ENCODE measurements at regions not wholly inside any gene's neighbourhood (a gene's known extent, or its start where the extent isn't known, plus 50 kb on each side); places are given as distances from the start of the nearest gene placed in this dataset.
"Not testable (repeated sequence)": the region's sequence is repeated elsewhere in the genome, so short reads cannot be mapped to it uniquely, and the experiment has no call there.

DNA sequence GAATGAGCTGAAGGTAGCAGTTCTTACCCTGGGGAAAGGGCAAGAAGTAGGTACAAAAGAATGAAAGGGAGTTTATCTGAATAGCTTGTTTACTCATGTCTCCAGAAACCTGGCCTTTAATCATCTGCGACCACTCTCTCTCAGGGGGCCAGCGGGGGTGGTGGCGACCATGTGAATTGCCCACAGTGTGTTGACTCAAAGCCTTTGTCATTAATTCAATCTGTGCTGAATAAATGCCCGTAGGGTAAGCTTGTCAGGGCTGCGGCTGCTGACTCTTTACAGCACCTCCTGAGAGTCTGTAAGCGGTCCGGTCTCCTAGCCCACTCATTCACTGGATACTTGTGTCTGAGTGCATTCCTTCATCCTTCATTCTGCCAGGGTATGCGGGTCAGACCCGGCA is 874.4 kb downstream of the SLC6A15 start:
- no peak for ATAC-seq
- intact Hi-C loops (cut with micrococcal nuclease): no loop called here
- DNase-seq: no peak

DNA sequence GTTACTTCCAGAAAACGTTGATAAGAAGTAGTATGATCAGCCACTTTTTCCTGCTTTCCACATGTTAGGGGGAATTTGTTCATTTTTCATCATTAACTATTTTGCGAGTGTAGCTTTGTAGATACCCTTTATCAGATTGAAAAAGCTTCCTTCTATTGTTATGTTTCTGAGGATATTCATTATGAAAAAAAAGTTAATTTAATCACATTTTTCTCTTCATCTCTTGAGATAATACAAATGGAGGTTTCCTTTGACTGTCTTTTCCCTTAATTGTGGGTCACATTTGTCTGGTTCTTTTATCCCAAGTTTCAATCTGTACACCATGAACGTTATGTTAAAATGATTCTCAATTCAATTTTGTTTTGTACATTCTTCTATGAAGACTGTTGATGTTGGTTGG is 875.7 kb downstream of the SLC6A15 start:
- intact Hi-C loops (cut with micrococcal nuclease): no loop called here
- no peak for DNase-seq
- ATAC-seq: no peak

DNA sequence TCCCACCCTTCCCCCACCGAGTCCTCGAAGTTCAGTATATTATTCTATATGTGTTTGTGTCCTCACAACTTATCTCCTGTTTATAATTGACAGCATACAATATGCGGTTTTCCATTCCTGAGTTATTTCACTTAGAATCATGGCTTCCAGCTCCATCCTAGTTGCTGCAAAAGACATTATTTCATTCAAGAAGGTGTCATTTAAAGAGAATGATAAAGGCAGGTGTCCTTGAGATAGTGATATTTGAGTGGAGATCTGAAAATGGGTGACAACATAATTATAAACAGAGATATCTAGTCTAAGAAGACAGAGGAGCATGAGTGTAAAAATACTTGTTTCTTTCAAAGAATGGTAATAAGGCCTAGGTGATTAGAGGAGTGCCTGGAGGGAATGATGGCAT is 876.8 kb downstream of the SLC6A15 start:
- DNase-seq: no peak
- intact Hi-C loops (cut with micrococcal nuclease): no loop called here
- ATAC-seq: no peak

DNA sequence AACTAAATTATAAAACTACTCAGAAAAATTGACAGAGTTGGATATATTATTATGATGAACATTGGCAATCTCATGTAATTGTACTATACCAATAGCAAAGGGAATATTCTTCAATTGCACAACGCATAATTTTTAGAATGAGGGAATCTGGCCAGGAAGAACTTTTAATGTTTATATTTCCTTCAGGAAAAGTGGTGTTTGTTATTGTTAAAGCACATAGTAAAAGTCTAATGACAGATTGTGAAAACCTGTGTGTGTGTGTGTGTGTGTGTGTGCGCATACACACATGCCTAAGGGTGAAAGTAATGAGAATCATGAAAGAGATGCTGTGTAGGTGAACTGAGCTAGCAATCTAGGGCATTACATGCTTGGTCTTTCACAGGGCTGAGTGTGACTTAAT is 877.7 kb downstream of the SLC6A15 start:
- intact Hi-C loops (cut with micrococcal nuclease): no loop called here
- DNase-seq (no peak), ATAC-seq (no peak)

- ATAC-seq: no peak
- no peak for DNase-seq
- intact Hi-C loops (cut with micrococcal nuclease): no loop called here
Observed at GRCh38 chr12:84033162-84033561, 879.4 kb downstream of the SLC6A15 start.

DNA sequence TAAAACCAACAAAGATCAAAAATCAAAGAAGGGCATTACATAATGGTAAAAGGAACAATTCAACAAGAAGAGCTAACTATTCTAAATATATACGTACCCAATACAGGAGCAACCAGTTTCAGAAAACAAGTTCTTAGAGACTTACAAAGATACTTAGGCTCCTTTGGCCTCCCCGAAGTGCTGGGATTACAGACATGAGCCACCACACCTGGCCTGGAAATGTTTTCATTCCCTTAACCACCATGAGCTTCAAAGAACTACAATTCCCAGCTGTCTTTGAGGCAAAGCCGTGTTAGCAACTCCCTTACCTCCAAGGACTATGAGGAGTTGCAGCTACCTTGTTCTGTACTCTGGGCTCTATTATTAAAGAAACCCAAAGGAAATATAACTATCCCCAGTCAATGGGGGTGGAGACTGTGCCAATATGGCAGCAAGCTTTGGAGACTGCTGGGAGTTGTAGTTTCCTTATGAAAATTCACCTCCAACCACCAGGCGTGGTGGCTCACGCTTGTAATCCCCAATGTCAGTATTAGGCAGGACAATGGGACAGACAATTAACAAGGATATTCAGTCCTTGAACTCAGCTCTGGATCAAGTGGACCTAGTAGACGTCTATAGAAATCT is 893.9 kb downstream of the SLC6A15 start:
- DNase-seq; intact Hi-C loops (cut with micrococcal nuclease); ATAC-seq: not testable (repeated sequence)

GRCh38 chr12:84016956-84017355 is 895.6 kb downstream of the SLC6A15 start:
- DNase-seq (no peak), ATAC-seq (no peak)
- intact Hi-C loops (cut with micrococcal nuclease): no loop called here

- intact Hi-C loops (cut with micrococcal nuclease): no loop called here
- no peak for ATAC-seq
- no peak for DNase-seq
Observed at GRCh38 chr12:83997423-83997822, 915.2 kb downstream of the SLC6A15 start.

- ATAC-seq (no peak), DNase-seq (no peak)
- intact Hi-C loops (cut with micrococcal nuclease): no loop called here
Observed at GRCh38 chr12:83996671-83997070, 915.9 kb downstream of the SLC6A15 start.

DNA sequence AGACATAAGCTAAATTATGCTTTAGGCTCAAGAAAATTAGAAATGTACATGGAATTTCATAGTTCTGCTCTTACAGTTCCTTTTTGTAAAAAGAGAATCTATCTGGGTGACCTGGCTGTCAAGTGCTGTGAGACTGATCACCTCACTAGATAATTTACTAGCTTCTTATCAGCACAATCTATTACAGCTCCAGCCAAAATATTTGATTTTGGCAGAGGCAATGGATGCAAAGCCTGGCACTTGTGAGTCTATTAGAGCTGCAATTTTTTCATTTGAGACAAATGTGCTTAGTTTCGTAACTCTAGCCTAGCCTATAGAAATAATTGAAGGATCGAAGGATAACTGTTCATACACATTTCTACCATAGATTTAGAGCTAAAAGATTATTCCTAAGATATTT is 927.5 kb downstream of the SLC6A15 start:
- ATAC-seq (no peak), DNase-seq (no peak)
- intact Hi-C loops (cut with micrococcal nuclease): no loop called here

DNA sequence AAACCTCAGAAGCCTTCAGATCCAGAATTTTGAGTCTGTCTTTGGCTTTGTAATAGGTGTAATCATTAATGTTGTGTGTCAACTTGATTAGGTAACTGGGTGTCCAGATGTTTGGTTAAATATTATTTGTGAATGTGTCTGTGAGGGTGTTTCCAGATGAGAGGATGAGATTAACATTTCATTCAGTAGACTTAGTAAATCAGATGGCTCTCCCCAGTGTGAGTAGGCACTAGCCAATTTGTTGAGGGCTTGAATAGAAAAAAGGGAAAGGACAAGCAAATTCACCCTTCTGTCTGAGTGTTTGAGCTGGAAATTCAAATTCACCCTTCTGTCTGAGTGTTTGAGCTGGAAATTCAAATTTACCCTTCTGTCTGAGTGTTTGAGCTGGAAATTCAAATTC is 932.2 kb downstream of the SLC6A15 start:
- intact Hi-C loops (cut with micrococcal nuclease): no loop called here
- DNase-seq (no peak), ATAC-seq (no peak)

- DNase-seq (no peak), ATAC-seq (no peak)
- intact Hi-C loops (cut with micrococcal nuclease): no loop called here
Observed at GRCh38 chr12:83979785-83980184, 932.8 kb downstream of the SLC6A15 start.

- intact Hi-C loops (cut with micrococcal nuclease): no loop called here
- no peak for ATAC-seq
- DNase-seq: no peak
Observed at GRCh38 chr12:83971781-83972180, 940.8 kb downstream of the SLC6A15 start.

GRCh38 chr12:83960767-83961166 is 951.8 kb downstream of the SLC6A15 start:
- ATAC-seq (no peak), DNase-seq (no peak)
- intact Hi-C loops (cut with micrococcal nuclease): no loop called here

DNA sequence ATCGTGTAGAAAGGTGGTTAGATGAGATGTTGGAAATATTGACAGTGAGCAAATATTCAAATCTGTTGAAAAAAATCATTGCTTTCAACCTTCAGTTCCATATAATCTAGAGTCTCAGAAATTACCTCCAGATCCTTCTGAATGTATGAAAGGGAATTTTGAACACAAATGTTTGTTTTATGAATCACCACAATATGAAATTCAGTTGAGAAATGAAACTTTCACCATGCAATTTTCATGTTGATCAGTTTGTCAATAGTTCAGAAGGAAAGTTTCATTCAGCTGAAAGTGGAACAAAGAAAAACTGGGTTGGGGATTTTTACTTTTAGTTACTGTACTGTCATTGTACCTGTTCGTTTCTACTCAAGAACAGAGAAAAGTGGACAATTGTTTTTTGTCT is 953.6 kb downstream of the SLC6A15 start:
- intact Hi-C loops (cut with micrococcal nuclease): no loop called here
- DNase-seq (no peak), ATAC-seq (no peak)

DNA sequence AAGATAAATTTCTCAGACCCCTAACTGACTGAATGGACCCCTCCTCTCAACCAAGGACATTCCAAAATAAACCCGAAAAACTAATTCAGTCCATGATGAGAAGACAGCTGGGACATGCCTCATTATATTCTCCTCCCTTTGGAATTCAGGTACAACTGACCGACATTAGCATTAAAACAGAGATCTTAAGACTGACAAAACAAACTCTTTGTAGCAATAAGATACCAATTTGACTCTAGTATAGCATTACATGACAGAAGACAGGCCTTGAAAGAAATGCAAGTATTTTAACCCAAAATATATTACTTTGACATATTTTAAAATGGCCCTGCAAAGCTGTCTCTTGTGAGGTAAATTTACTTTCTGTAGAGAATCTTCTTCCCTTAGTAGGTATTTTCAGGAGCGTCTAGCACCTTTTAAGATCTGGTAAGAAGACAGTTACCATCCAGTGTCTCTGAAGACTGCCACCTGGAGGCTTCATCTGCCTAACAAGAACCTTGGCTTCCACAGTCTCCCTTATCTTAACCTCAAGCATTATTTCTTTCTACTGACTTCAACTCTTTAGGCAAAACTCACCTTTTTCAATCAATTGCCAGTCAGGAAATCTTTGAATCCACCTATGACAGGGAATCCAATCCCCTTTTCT is 957.5 kb downstream of the SLC6A15 start:
- ATAC-seq: no peak
- no peak for DNase-seq
- intact Hi-C loops (cut with micrococcal nuclease): no loop called here

DNA sequence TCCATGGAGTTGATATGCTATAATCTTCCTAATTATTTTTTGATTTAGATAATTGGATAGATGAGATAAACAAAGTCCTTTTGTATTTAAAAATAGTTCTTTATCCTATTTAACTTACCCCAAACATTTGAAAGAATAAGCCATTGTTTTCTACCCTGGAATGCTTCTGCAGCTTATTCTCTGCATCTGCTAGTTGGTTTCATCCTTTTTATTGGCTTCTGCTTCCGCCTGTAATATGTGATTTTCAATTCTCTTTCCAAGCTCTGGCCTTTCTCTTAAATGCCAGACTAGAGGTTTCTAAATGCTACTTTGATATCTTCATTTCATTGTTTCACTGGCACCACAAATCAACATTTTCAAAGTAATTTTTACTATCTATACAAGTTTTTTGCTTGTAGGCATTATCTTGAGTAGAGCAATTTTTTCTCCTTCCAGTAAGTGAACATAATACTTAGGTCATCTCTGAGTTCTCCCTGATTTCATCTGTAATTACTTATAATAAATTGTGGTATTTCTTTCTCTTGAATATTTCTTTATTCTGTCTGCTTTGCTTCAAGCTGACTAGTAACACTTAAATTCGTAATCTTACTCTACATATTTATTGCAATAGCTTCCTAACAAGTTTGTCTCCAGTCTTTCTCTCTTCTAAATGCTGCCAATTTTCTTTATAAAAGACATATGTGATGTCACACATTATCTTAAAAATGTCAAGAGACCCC is 958.4 kb downstream of the SLC6A15 start:
- no peak for ATAC-seq
- intact Hi-C loops (cut with micrococcal nuclease): no loop called here
- no peak for DNase-seq

GRCh38 chr12:83945871-83946270 is 966.7 kb downstream of the SLC6A15 start:
- DNase-seq (no peak), ATAC-seq (no peak)
- intact Hi-C loops (cut with micrococcal nuclease): no loop called here

- ATAC-seq: no peak
- intact Hi-C loops (cut with micrococcal nuclease): no loop called here
- no peak for DNase-seq
Observed at GRCh38 chr12:83939718-83940117, 972.9 kb downstream of the SLC6A15 start.

DNA sequence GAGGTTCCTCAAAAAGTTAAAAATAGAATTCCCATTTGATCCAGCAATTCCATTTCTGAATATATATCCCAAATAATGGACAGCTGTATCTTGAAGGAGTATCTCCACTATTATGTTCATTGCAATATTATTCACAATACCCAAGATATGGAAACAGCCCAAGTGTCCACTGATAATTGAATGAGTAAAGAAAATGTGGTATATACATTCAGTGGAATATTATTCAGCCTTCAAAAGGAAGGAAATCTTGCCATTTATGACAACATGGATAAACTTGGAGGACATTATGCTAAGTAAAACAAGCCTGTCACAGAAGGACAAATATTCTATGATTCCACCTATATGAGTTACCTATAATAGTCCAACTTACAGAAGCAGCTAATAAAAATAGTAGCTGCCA is 979.0 kb downstream of the SLC6A15 start:
- ATAC-seq (no peak), DNase-seq (no peak)
- intact Hi-C loops (cut with micrococcal nuclease): no loop called here

DNA sequence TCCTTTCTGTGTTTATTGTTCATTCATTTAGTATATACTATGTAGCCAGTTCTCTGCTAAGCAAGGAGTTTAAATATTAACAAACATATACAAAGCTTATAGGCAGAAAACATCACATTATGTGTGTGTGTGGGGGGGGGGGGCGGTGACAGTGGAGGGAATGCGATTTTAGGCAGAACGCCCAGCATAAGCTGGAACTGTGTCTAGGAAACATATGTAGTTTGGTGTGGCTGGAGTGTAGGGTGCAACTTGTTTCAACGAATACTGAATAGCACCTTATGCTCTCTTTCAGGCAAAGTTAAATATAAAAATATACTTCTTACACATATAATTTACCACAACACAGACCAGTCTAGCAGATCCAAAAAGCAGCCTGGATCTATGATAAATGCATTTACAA is 980.6 kb downstream of the SLC6A15 start:
- no peak for DNase-seq
- ATAC-seq: no peak
- intact Hi-C loops (cut with micrococcal nuclease): no loop called here

All from left ventricle myocardium superior (tissue), 1 donor.